ENCODE measurements at regions not wholly inside any gene's neighbourhood (a gene's known extent, or its start where the extent isn't known, plus 50 kb on each side); places are given as distances from the start of the nearest gene placed in this dataset.

GRCh38 chr2:234661175-234661574 lies 164.3 kb upstream of the ARL4C start:
- Histone ChIP-seq H2BK12ac (ENCODE audit: insufficient read length, low read depth, low read length) (no peak overlapping the region), H3K18ac (ENCODE audit: insufficient read length, low read depth, low read length) (no peak overlapping the region), H4K91ac (ENCODE audit: insufficient read length, low read depth, low read length) (no peak overlapping the region), H3K9me3 (ENCODE audit: control insufficient read depth, low read depth, low read length) (peaks cover 8% of the 10 kb centered on the region), H2BK20ac (ENCODE audit: low read depth, low read length, poor library complexity, severe bottlenecking) (no peak overlapping the region), H4K20me1 (ENCODE audit: control insufficient read depth, insufficient read depth, insufficient read length) (no peaks in the 10 kb centered on the region), H2BK15ac (ENCODE audit: low read depth, low read length) (no peak overlapping the region), H3K23ac (ENCODE audit: insufficient read length, low read depth, low read length) (no peak overlapping the region), H3K4me1 (ENCODE audit: insufficient read depth, low read length) (no peaks in the 10 kb centered on the region), H4K8ac (replicated peaks; ENCODE audit: insufficient read length, low read depth, low read length) (no peak overlapping the region), H4K5ac (ENCODE audit: insufficient read length, low read depth, low read length) (no peak overlapping the region), H3K27me3 (ENCODE audit: insufficient read depth, low read length) (no peaks in the 10 kb centered on the region), H3T11ph (ENCODE audit: low read length) (no peak overlapping the region), H2AK5ac (ENCODE audit: insufficient read length, low read length) (no peak overlapping the region), H3K14ac (ENCODE audit: insufficient read depth, low read length) (no peak overlapping the region), H2BK120ac (ENCODE audit: low read depth, low read length, poor library complexity, severe bottlenecking) (no peak overlapping the region), H3K9ac (ENCODE audit: extremely low read depth, insufficient read length, low read length) (no peak overlapping the region), H3K79me1 (ENCODE audit: insufficient read depth, low read depth, low read length, poor library complexity, severe bottlenecking) (no peaks in the 10 kb centered on the region), H3K4me2 (ENCODE audit: insufficient read depth, insufficient read length, low read length) (no peak overlapping the region), H3K79me2 (ENCODE audit: insufficient read depth, low read length) (no peaks in the 10 kb centered on the region), H2BK5ac (ENCODE audit: insufficient read length, low read length) (no peak overlapping the region), H3K4ac (ENCODE audit: low read depth, low read length) (no peak overlapping the region), H3K23me2 (ENCODE audit: insufficient read length, low read depth, low read length, poor library complexity, severe bottlenecking) (no peaks in the 10 kb centered on the region), H3K56ac (ENCODE audit: insufficient read length, low read depth, low read length) (no peak overlapping the region), H2AFZ (ENCODE audit: low read length) (no peak overlapping the region), H3K27ac (ENCODE audit: insufficient read length, low read depth, low read length) (no peak overlapping the region)
- Mint-ChIP-seq H3K27me3 (ENCODE audit: low read depth) (peaks cover 9% of the 10 kb centered on the region; the same call in 1 of the 2 replicates), H3K36me3 (ENCODE audit: insufficient read depth in 1 of 3, low read depth in 3 of 3) (peaks cover 9 to 54% (median 22%) of the 10 kb centered on the region in 3 experiments), H3K4me3 (no peak overlapping the region), H3K4me1 (peaks cover 11 to 13% of the 10 kb centered on the region in 2 experiments), H3K27ac (no peak overlapping the region), H3K9me3 (peaks cover 31 to 53% of the 10 kb centered on the region in 2 experiments)
- no CpG with 5 or more reads among the region's 3 CpGs for WGBS (ENCODE audit: extremely low coverage, insufficient read length, low lambda C conversion rate)
- no peak for DNase-seq
- no peak for TF ChIP-seq CTCF (conservative IDR thresholded peaks at IDR 0.05)
